Calu3 (cell line): ENCODE measurements at regions not wholly inside any gene's neighbourhood (a gene's known extent, or its start where the extent isn't known, plus 50 kb on each side); places are given as distances from the start of the nearest gene placed in this dataset.

Source experiments
- BruUV-seq: library from RNA; stranded (reverse); fragments of 400-500 nt; replicated peaks from 2 replicates; lab custom pipeline; 2021; lab: Mats Ljungman, UMichigan
- CTCF ChIA-PET: fragments of 300-600 bp; sonication (Branson Sonifier 250); formaldehyde crosslinking; loops from one replicate; lab custom pipeline; 2022; ENCODE audit warnings: antibody characterized with exemption; lab: Charles Lee
- DNase-seq: peaks from one replicate; pipeline ENCODE4 v3.0.0; 2022
- H3K27ac Mint-ChIP-seq: one replicate; pipeline ENCODE4 v1.8.0; 2022; ENCODE audit warnings: mixed read lengths; ENCODE audit not compliant: unreplicated experiment
- H3K27me3 Mint-ChIP-seq: one replicate; pipeline ENCODE4 v1.8.0; 2022; ENCODE audit warnings: mixed read lengths; ENCODE audit not compliant: unreplicated experiment
- H3K36me3 Mint-ChIP-seq: one replicate; pipeline ENCODE4 v1.8.0; 2022; ENCODE audit warnings: mild to moderate bottlenecking, moderate library complexity, mixed read lengths; ENCODE audit not compliant: insufficient read depth, unreplicated experiment
- H3K4me1 Mint-ChIP-seq: one replicate; pipeline ENCODE4 v1.8.0; 2022; ENCODE audit warnings: mild to moderate bottlenecking, low read depth, mixed read lengths; ENCODE audit not compliant: unreplicated experiment
- H3K4me3 Mint-ChIP-seq: one replicate; pipeline ENCODE4 v1.8.0; 2022; ENCODE audit warnings: mild to moderate bottlenecking, low read depth, moderate library complexity, mixed read lengths; ENCODE audit not compliant: unreplicated experiment
- H3K9me3 Mint-ChIP-seq: one replicate; pipeline ENCODE4 v1.8.0; 2022; ENCODE audit warnings: low read depth, mixed read lengths; ENCODE audit not compliant: unreplicated experiment
- CTCF ChIP-seq: fragments of 200-600 bp; IDR thresholded peaks from one replicate; pipeline ENCODE4 v1.8.0; 2022; ENCODE audit warnings: antibody characterized with exemption; ENCODE audit not compliant: unreplicated experiment
- intact Hi-C: fragments of 100-400 bp; cut with micrococcal nuclease; formaldehyde crosslinking; loops from one replicate; pipeline ENCODE4 v1.10.0; 2022; ENCODE audit not compliant: unreplicated experiment

- no peak for TF ChIP-seq CTCF
- Mint-ChIP-seq H3K27ac (no peak overlapping the region), H3K4me3 (no peak overlapping the region), H3K4me1 (no peaks in the 10 kb centered on the region), H3K27me3 (no peaks in the 10 kb centered on the region), H3K36me3 (no peaks in the 10 kb centered on the region), H3K9me3 (peaks cover 9% of the 10 kb centered on the region)
- CTCF ChIA-PET: no interaction called here
- no TSS peak for BruUV-seq
- intact Hi-C loops: no loop called here
- DNase-seq: no peak
Observed at GRCh38 chr14:81638656-81639280, 105.1 kb upstream of the SEL1L start.

- CTCF ChIA-PET: no interaction called here
- BruUV-seq: no TSS peak
- no peaks in the 10 kb centered on the region for H3K27me3 Mint-ChIP-seq
- no peak for TF ChIP-seq CTCF
- no peaks in the 10 kb centered on the region for H3K4me1 Mint-ChIP-seq
- H3K9me3 Mint-ChIP-seq: peaks cover 5% of the 10 kb centered on the region
- H3K27ac Mint-ChIP-seq: no peak overlapping the region
- no peak for DNase-seq
- intact Hi-C loops: no loop called here
- no peaks in the 10 kb centered on the region for H3K36me3 Mint-ChIP-seq
- no peak overlapping the region for H3K4me3 Mint-ChIP-seq
Observed at GRCh38 chr14:81653626-81654025, 120.0 kb upstream of the SEL1L start.

GRCh38 chr14:81655423-81656314 is 122.0 kb upstream of the SEL1L start:
- Mint-ChIP-seq H3K27ac (no peak overlapping the region), H3K36me3 (no peaks in the 10 kb centered on the region), H3K9me3 (peaks cover 5% of the 10 kb centered on the region), H3K4me3 (no peak overlapping the region), H3K4me1 (no peaks in the 10 kb centered on the region), H3K27me3 (no peaks in the 10 kb centered on the region)
- intact Hi-C loops: no loop called here
- no TSS peak for BruUV-seq
- CTCF ChIA-PET: no interaction called here
- no peak for DNase-seq
- no peak for TF ChIP-seq CTCF

GRCh38 chr14:81656811-81657210 is 123.2 kb upstream of the SEL1L start:
- no peaks in the 10 kb centered on the region for H3K4me1 Mint-ChIP-seq
- H3K4me3 Mint-ChIP-seq: no peak overlapping the region
- CTCF ChIA-PET: no interaction called here
- intact Hi-C loops: no loop called here
- BruUV-seq: no TSS peak
- H3K9me3 Mint-ChIP-seq: peaks cover 8% of the 10 kb centered on the region
- no peak for TF ChIP-seq CTCF
- H3K27me3 Mint-ChIP-seq: no peaks in the 10 kb centered on the region
- H3K36me3 Mint-ChIP-seq: no peaks in the 10 kb centered on the region
- no peak overlapping the region for H3K27ac Mint-ChIP-seq
- no peak for DNase-seq
